ENCODE measurements at regions not wholly inside any gene's neighbourhood (a gene's known extent, or its start where the extent isn't known, plus 50 kb on each side); places are given as distances from the start of the nearest gene placed in this dataset.
A peak's percentile ranks its signal among the peaks of the same experiment; 100 is the strongest.

GRCh38 chr5:173538654-173539053 is 77.8 kb downstream of the BOD1 start:
- Histone ChIP-seq H3K9me3 (ENCODE audit: control insufficient read depth, insufficient read depth, low read length) (no peaks in the 10 kb centered on the region), H3K27me3 (ENCODE audit: control insufficient read depth, insufficient read depth, low read length) (no peaks in the 10 kb centered on the region), H3K36me3 (ENCODE audit: control insufficient read depth, insufficient read depth, low read length) (no peaks in the 10 kb centered on the region), H3K27ac (ENCODE audit: low read length) (no peak overlapping the region), H3K4me1 (ENCODE audit: control insufficient read depth, insufficient read depth, low read length) (no peaks in the 10 kb centered on the region), H3K4me3 (ENCODE audit: low read length) (no peak overlapping the region)
- DNase-seq (ENCODE audit: low read depth, low spot score) = no peak
- no CpG with 5 or more reads among the region's 1 CpG for WGBS (ENCODE audit: insufficient coverage, insufficient read length)

- H3K4me3 ChIP-seq (ENCODE audit: low read length) = no peak overlapping the region
- H3K27me3 ChIP-seq (ENCODE audit: control insufficient read depth, insufficient read depth, low read length) = no peaks in the 10 kb centered on the region
- no peaks in the 10 kb centered on the region for H3K36me3 ChIP-seq (ENCODE audit: control insufficient read depth, insufficient read depth, low read length)
- WGBS (ENCODE audit: insufficient coverage, insufficient read length) = no CpG with 5 or more reads among the region's 6 CpGs
- H3K4me1 ChIP-seq (ENCODE audit: control insufficient read depth, insufficient read depth, low read length) = no peaks in the 10 kb centered on the region
- H3K27ac ChIP-seq (ENCODE audit: low read length) = no peak overlapping the region
- H3K9me3 ChIP-seq (ENCODE audit: control insufficient read depth, insufficient read depth, low read length) = no peaks in the 10 kb centered on the region
- DNase-seq (ENCODE audit: low read depth, low spot score) = no peak
Measured at GRCh38 chr5:173538018-173538417, 78.4 kb downstream of the BOD1 start.

GRCh38 chr5:173537228-173537627 is 79.2 kb downstream of the BOD1 start:
- H3K36me3 ChIP-seq (ENCODE audit: control insufficient read depth, insufficient read depth, low read length) = no peaks in the 10 kb centered on the region
- WGBS (ENCODE audit: insufficient coverage, insufficient read length) = no CpG with 5 or more reads among the region's 5 CpGs
- no peaks in the 10 kb centered on the region for H3K9me3 ChIP-seq (ENCODE audit: control insufficient read depth, insufficient read depth, low read length)
- H3K4me3 ChIP-seq (ENCODE audit: low read length) = no peak overlapping the region
- H3K27me3 ChIP-seq (ENCODE audit: control insufficient read depth, insufficient read depth, low read length) = no peaks in the 10 kb centered on the region
- no peak for DNase-seq (ENCODE audit: low read depth, low spot score)
- no peak overlapping the region for H3K27ac ChIP-seq (ENCODE audit: low read length)
- no peaks in the 10 kb centered on the region for H3K4me1 ChIP-seq (ENCODE audit: control insufficient read depth, insufficient read depth, low read length)

- Histone ChIP-seq H3K36me3 (ENCODE audit: control insufficient read depth, insufficient read depth, low read length) (no peaks in the 10 kb centered on the region), H3K4me1 (ENCODE audit: control insufficient read depth, insufficient read depth, low read length) (no peaks in the 10 kb centered on the region), H3K27ac (ENCODE audit: low read length) (no peak overlapping the region), H3K9me3 (ENCODE audit: control insufficient read depth, insufficient read depth, low read length) (no peaks in the 10 kb centered on the region), H3K27me3 (ENCODE audit: control insufficient read depth, insufficient read depth, low read length) (no peaks in the 10 kb centered on the region), H3K4me3 (ENCODE audit: low read length) (no peak overlapping the region)
- no peak for DNase-seq (ENCODE audit: low read depth, low spot score)
- no CpG with 5 or more reads among the region's 3 CpGs for WGBS (ENCODE audit: insufficient coverage, insufficient read length)
Measured at GRCh38 chr5:173535976-173536639, 80.3 kb downstream of the BOD1 start.

- no CpG with 5 or more reads among the region's 1 CpG for WGBS (ENCODE audit: insufficient coverage, insufficient read length)
Measured at GRCh38 chr5:173535166-173535975, 81.1 kb downstream of the BOD1 start.

GRCh38 chr5:173534664-173535063 is 81.8 kb downstream of the BOD1 start:
- no peaks in the 10 kb centered on the region for H3K4me1 ChIP-seq (ENCODE audit: control insufficient read depth, insufficient read depth, low read length)
- WGBS (ENCODE audit: insufficient coverage, insufficient read length) = no CpG with 5 or more reads among the region's 2 CpGs
- H3K27me3 ChIP-seq (ENCODE audit: control insufficient read depth, insufficient read depth, low read length) = no peaks in the 10 kb centered on the region
- DNase-seq (ENCODE audit: low read depth, low spot score) = no peak
- no peak overlapping the region for H3K4me3 ChIP-seq (ENCODE audit: low read length)
- no peaks in the 10 kb centered on the region for H3K9me3 ChIP-seq (ENCODE audit: control insufficient read depth, insufficient read depth, low read length)
- H3K36me3 ChIP-seq (ENCODE audit: control insufficient read depth, insufficient read depth, low read length) = no peaks in the 10 kb centered on the region
- H3K27ac ChIP-seq (ENCODE audit: low read length) = no peak overlapping the region

More at GRCh38 chr5:173535166-173535975, 81.1 kb downstream of the BOD1 start:
- H3K4me1 ChIP-seq (ENCODE audit: control insufficient read depth, insufficient read depth, low read length) = no peaks in the 10 kb centered on the region
- H3K27me3 ChIP-seq (ENCODE audit: control insufficient read depth, insufficient read depth, low read length) = no peaks in the 10 kb centered on the region
- H3K9me3 ChIP-seq (ENCODE audit: control insufficient read depth, insufficient read depth, low read length) = no peaks in the 10 kb centered on the region
- no peak overlapping the region for H3K4me3 ChIP-seq (ENCODE audit: low read length)
- no peaks in the 10 kb centered on the region for H3K36me3 ChIP-seq (ENCODE audit: control insufficient read depth, insufficient read depth, low read length)
- no peak for DNase-seq (ENCODE audit: low read depth, low spot score)
- no peak overlapping the region for H3K27ac ChIP-seq (ENCODE audit: low read length)

GRCh38 chr5:173534031-173534430 is 82.4 kb downstream of the BOD1 start:
- H3K27ac ChIP-seq (ENCODE audit: low read length) = no peak overlapping the region

GRCh38 chr5:173532689-173533250 is 83.7 kb downstream of the BOD1 start:
- Histone ChIP-seq H3K36me3 (ENCODE audit: control insufficient read depth, insufficient read depth, low read length) (no peaks in the 10 kb centered on the region), H3K27ac (ENCODE audit: low read length) (no peak overlapping the region), H3K4me3 (ENCODE audit: low read length) (no peak overlapping the region), H3K4me1 (ENCODE audit: control insufficient read depth, insufficient read depth, low read length) (no peaks in the 10 kb centered on the region), H3K27me3 (ENCODE audit: control insufficient read depth, insufficient read depth, low read length) (no peaks in the 10 kb centered on the region), H3K9me3 (ENCODE audit: control insufficient read depth, insufficient read depth, low read length) (no peaks in the 10 kb centered on the region)
- no CpG with 5 or more reads among the region's 6 CpGs for WGBS (ENCODE audit: insufficient coverage, insufficient read length)
- no peak for DNase-seq (ENCODE audit: low read depth, low spot score)

More at GRCh38 chr5:173534031-173534430, 82.4 kb downstream of the BOD1 start:
- H3K36me3 ChIP-seq (ENCODE audit: control insufficient read depth, insufficient read depth, low read length) = no peaks in the 10 kb centered on the region
- H3K4me1 ChIP-seq (ENCODE audit: control insufficient read depth, insufficient read depth, low read length) = no peaks in the 10 kb centered on the region
- no peaks in the 10 kb centered on the region for H3K27me3 ChIP-seq (ENCODE audit: control insufficient read depth, insufficient read depth, low read length)
- no peak for DNase-seq (ENCODE audit: low read depth, low spot score)
- no peaks in the 10 kb centered on the region for H3K9me3 ChIP-seq (ENCODE audit: control insufficient read depth, insufficient read depth, low read length)
- no CpG with 5 or more reads among the region's 1 CpG for WGBS (ENCODE audit: insufficient coverage, insufficient read length)
- no peak overlapping the region for H3K4me3 ChIP-seq (ENCODE audit: low read length)

- Histone ChIP-seq H3K27ac (ENCODE audit: low read length) (no peak overlapping the region), H3K9me3 (ENCODE audit: control insufficient read depth, insufficient read depth, low read length) (no peaks in the 10 kb centered on the region), H3K4me1 (ENCODE audit: control insufficient read depth, insufficient read depth, low read length) (no peaks in the 10 kb centered on the region), H3K4me3 (ENCODE audit: low read length) (no peak overlapping the region), H3K36me3 (ENCODE audit: control insufficient read depth, insufficient read depth, low read length) (no peaks in the 10 kb centered on the region), H3K27me3 (ENCODE audit: control insufficient read depth, insufficient read depth, low read length) (no peaks in the 10 kb centered on the region)
- no peak for DNase-seq (ENCODE audit: low read depth, low spot score)
- no CpG with 5 or more reads among the region's 9 CpGs for WGBS (ENCODE audit: insufficient coverage, insufficient read length)
Measured at GRCh38 chr5:173531863-173532262, 84.6 kb downstream of the BOD1 start.

- Histone ChIP-seq H3K4me1 (ENCODE audit: control insufficient read depth, insufficient read depth, low read length) (no peaks in the 10 kb centered on the region), H3K27me3 (ENCODE audit: control insufficient read depth, insufficient read depth, low read length) (no peaks in the 10 kb centered on the region), H3K27ac (ENCODE audit: low read length) (no peak overlapping the region), H3K36me3 (ENCODE audit: control insufficient read depth, insufficient read depth, low read length) (no peaks in the 10 kb centered on the region), H3K4me3 (ENCODE audit: low read length) (no peak overlapping the region), H3K9me3 (ENCODE audit: control insufficient read depth, insufficient read depth, low read length) (no peaks in the 10 kb centered on the region)
- no CpG with 5 or more reads among the region's 4 CpGs for WGBS (ENCODE audit: insufficient coverage, insufficient read length)
- peak; percentile 18 for DNase-seq (ENCODE audit: low read depth, low spot score)
Measured at GRCh38 chr5:173530547-173530946, 85.9 kb downstream of the BOD1 start.
